SW 1271 (cell line): ENCODE measurements at regions not wholly inside any gene's neighbourhood (a gene's known extent, or its start where the extent isn't known, plus 50 kb on each side); places are given as distances from the start of the nearest gene placed in this dataset.

Experiments
- DNase-seq, 2 experiments: peaks; one replicate each; lab custom pipeline; 2025; lab: John Stamatoyannopoulos, UW

DNA sequence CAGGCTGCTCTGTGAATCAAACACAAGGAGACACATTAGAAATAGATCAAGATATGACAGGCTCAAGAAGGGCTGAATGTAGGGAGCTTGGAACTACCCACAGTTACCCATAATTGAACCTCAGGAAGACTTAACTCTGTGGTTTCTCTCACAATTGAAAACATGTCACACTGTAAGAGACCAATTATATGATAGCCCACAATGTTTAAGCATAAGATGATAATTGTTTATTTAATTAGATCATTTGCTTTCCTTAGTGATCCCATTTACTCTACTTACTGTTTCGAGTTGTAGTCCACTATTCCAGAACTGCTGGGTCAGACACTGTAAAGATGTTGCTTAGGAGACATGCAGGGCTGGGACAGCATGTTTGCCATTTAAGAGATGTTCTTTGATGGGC is 201.3 kb upstream of the RARB start:
- no peak for DNase-seq

GRCh38 chr3:25229586-25229985 is 198.5 kb upstream of the RARB start:
- no peak for DNase-seq

GRCh38 chr3:25235031-25235430 is 193.0 kb upstream of the RARB start:
- DNase-seq: no peak

GRCh38 chr3:25235466-25235865 is 192.6 kb upstream of the RARB start:
- DNase-seq: no peak

GRCh38 chr3:25237602-25238001 is 190.5 kb upstream of the RARB start:
- no peak for DNase-seq

- no peak for DNase-seq
Measured at GRCh38 chr3:25239042-25239441, 189.0 kb upstream of the RARB start.

GRCh38 chr3:25246913-25247312 is 181.2 kb upstream of the RARB start:
- no peak for DNase-seq

DNA sequence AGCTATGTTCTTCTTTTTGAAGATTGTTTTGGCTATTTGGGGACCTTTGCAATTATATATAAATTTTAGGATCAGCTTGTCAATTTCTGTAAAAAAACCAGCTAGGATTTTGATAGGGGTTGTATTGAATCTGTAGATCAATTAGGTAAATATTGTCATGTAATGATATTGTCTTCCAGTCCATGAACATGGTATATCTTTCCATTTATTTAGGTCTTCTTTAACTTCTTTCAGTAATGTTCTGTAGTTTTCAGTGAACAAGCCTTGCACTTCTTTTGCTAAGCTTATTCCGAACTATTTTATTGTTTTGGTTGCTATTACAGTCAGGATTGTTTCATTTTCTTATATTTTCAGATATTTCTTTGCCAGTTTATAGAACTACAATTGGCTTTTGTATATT is 175.8 kb upstream of the RARB start:
- DNase-seq: no peak

DNA sequence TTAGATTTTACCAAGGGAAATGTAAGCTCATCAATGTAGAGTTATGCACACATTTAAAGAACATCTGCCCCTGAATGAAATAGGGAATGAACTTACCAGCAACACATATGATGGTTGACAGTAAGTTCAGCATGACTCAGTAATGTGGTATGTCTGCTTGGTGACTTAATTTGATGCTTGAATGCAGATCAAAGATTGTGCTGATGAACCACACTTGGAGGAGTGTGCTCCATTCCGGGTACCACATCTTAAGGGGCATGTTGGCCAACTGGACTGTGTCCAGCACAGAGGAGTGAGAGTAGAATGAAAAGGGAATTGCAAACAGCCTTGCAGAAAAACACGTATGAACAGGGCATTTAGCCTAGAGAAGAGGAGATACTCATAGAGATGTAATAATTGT is 171.0 kb upstream of the RARB start:
- DNase-seq: no peak

DNA sequence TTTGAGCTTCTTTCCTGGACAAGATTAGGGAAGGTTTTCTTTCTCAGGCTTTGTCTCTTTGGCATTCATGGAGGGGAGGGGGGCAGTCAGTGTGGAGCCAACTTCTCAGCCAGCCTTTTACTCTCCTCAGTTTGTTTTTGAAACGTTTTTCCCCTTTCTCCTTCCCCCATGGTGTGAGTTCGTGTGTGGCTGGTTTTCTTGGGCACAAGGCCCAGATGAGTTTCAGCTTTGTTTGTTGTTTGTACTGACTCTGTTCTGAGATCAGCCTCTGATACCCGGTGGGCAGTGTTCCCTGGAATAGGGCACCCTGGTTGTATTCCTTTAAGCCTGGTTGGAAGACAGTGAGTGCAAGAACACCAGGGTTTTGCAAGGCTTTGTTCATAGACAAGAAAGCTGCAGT is 168.2 kb upstream of the RARB start:
- DNase-seq: no peak

- DNase-seq: no peak
Measured at GRCh38 chr3:25262322-25262721, 165.7 kb upstream of the RARB start.

DNA sequence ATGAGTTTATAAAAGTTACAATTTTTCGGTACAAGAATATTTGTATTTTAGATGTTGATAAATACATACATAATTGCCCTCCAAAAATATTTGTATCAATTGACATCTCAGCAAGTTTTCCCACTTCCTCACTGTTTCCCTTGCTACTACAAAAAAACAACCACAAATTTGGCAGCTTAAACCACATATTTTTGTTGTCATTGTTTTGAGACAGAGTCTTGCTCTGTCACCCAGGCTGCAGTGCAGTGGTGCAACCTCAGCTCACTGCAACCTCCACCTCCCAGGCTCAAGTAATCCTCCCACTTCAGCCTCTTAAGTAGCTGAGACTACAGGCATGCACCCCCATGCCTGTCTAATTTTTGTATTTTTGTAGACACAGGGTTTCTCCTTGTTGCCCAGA is 162.8 kb upstream of the RARB start:
- DNase-seq: no peak

- DNase-seq: no peak
Measured at GRCh38 chr3:25266677-25267076, 161.4 kb upstream of the RARB start.

DNA sequence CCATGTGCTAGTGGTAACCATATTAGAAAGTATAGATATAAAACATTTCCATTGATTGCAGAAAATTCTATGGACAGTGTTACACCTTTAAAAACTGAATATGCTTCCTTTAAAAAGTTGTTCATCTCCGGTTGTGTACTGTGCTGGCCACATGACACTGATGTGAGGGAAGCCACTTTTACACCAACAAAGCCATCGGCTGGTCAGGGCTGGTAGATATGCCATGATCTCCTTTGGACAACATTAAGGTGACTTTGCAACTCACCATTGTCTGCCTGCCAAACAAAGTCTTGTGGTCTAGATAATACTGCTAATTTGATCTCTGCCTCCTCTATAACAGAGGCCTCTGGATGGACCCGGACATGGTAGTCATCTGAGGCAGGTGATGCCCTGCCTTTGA is 156.0 kb upstream of the RARB start:
- DNase-seq: no peak

DNA sequence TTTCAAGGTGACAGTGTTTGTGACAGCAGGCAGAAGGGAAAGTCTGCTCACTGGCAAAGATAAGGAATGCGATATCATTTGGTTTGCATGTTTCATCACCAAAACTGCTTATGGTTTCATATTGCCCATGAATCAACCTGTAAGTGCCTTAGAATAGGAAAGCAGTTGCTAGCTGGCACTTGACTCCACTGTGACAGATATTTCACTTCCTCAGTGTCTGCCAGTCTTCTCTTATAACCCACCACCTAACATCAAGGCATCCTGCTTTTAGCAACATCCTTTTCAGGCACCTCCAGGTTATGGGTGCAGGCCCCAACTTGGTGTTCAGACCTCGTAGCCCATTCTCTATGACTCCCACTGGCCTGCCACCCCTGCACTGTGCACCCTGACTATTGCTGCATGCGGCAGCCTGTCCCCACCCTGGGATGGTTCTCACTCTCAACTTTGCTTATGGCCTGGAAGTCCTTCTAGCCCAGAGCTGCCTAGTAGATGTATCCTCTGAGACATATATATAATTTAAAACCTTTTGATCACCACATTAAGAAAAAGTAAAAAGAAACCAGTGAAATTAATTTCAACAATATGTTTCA is 154.4 kb upstream of the RARB start:
- DNase-seq: no peak

- DNase-seq: no peak
Measured at GRCh38 chr3:25277503-25277902, 150.6 kb upstream of the RARB start.

DNA sequence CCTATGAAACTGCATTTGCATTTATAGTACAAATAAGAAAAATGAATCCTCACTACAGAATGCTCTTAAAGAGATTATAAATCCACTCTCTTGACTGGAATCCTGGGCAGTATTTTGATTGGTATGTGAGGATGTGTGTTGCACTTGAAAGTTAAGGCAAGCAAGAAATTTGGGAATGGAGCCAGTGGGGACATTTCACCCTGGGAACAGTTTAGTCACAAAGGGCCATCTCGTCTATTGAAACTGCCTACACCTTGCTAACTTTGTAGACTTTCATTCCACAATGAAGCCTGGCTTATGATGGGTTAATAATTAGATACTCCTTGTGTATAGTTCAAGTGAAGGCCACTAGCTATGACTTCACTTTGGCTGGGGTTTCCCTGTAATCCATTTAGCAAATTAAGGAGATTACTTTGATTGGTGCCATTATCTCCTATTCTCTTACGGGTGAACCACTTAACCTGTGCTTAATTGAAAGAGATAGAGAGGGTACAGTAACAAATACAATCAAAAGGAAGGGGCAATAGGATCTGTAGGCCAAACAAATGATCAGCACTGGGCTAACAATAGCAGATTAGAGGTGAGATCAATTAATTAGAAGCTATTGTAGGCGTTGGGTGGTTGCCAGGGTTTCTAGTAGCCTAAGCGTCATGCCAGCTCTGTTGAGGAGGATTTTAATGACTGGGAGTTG is 146.9 kb upstream of the RARB start:
- no peak for DNase-seq

GRCh38 chr3:25281732-25282126 is 146.3 kb upstream of the RARB start:
- DNase-seq: no peak

- no peak for DNase-seq
Measured at GRCh38 chr3:25283613-25284012, 144.4 kb upstream of the RARB start.

DNA sequence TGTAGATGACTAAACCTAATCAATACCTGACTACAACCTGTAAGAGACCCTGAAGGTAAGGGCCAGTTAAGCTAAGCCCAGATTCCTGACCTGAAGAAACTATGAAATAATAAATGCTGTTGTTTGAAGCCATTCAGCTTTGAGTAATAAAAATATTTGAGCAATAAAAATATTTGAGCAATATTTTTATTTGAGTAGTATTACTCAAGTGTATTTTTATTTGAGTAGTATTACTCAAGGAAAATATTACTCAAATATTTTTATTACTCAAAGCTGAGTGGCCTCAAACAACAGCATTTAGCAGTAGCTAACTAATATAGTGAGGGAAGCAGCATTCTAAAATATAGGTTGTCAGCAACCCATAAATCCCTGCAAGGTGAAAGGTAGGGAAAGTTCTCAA is 143.8 kb upstream of the RARB start:
- no peak for DNase-seq

DNA sequence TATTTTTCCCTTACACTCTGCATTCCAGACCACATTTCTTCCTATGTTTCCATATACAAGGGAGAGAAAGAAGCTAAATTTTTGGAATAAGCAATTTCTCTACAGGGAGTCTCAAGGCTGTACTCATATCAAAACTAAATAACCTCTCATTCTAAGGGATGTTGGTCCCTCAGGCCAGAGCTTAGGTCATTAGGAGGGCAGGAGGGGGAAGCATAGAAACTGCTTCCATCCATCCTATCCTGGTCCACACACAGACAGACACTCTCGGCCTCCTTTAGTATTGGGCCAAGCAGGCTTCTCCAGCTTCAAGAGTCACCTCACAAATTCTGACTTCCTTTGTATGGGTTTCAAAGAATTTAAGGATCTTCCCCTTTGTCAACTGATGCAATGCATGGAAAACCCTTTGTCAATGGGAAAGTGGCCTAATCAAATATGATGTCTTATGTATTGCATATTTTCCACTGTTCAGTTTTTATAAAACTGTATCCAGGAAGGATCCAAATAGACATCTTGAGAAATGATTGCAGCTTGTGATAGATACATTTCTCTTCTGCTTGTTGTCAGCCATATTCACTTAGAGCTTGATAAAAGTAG is 140.7 kb upstream of the RARB start:
- no peak for DNase-seq

DNA sequence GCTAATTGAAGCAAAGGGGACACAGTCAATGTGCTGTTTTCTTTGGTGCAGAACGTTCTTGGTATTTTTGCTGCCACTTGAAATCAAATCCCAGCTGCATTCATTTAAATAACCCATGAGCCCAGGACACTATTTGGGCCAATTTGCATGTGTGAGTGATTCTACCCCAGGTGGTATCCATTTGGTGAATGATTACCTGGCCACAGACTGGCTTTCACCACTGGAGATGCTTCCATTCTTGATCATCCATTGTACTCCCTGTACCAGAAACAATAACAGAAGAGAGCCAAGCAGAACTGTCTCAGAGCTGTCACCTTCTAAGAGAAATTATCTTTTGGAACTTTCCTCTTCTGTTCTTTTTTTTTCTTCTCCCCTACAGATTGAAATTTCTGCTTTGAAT is 139.7 kb upstream of the RARB start:
- DNase-seq: no peak

DNA sequence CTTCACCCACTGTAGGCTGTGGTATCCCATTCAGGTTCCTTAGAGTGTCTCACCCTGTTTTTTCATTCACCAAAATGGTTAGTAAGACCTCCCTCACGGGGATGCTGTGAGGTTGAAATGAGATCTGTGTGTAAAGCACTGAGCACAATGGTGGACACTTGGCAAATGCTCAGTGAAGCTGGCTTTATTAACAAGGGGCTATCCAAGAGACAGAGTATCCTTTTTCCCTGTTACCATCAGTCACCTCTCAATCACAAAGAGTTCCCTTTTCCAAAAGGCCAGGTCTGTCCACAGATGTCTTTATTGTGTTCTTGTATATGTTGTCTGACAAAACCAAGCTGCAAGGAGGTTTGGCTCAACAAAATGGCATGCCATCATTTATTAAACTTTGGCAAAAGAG is 138.9 kb upstream of the RARB start:
- DNase-seq: no peak

GRCh38 chr3:25289663-25290062 is 138.4 kb upstream of the RARB start:
- DNase-seq: no peak
